ENCODE measurements at regions not wholly inside any gene's neighbourhood (a gene's known extent, or its start where the extent isn't known, plus 50 kb on each side); places are given as distances from the start of the nearest gene placed in this dataset.

GRCh38 chr12:4014858-4015224 is 141.6 kb upstream of the PARP11 start:
- Histone ChIP-seq H3K9me3 (no peaks in the 10 kb centered on the region), H3K27ac (peak overlapping the region; percentile 82 to 86 (median 84)), H3K4me1 (peaks cover 85% of the 10 kb centered on the region), H3K27me3 (no peaks in the 10 kb centered on the region), H3K4me3 (no peak overlapping the region), H3K36me3 (replicated peaks in 1 of 2; ENCODE audit: insufficient read depth in 1 of 2, low read depth in 2 of 2) (no peaks in the 10 kb centered on the region)
- intact Hi-C loops (cut with DNase I): no loop called here
- WGBS, 2 donors: 30 to 42% methylated on average over 5 to 6 of the region's 6 CpGs
- DNase-seq (no peak), ATAC-seq (no peak)
- TF ChIP-seq POLR2A (IDR thresholded peaks at IDR 0.05): no peak
- TF ChIP-seq CTCF (IDR thresholded peaks at IDR 0.05): no peak

- Histone ChIP-seq H3K27me3 (no peaks in the 10 kb centered on the region), H3K36me3 (replicated peaks in 1 of 2; ENCODE audit: insufficient read depth in 1 of 2, low read depth in 2 of 2) (no peaks in the 10 kb centered on the region), H3K4me3 (no peak overlapping the region), H3K4me1 (peaks cover 89% of the 10 kb centered on the region), H3K27ac (peak overlapping the region; percentile 82 to 86 (median 84)), H3K9me3 (no peaks in the 10 kb centered on the region)
- no peak for DNase-seq
- no peak for ATAC-seq
- intact Hi-C loops (cut with DNase I): no loop called here
- 42 to 47% methylated on average over 2 of the region's 2 CpGs for WGBS, 2 donors
- TF ChIP-seq CTCF (IDR thresholded peaks at IDR 0.05) (no peak), POLR2A (IDR thresholded peaks at IDR 0.05) (no peak)
These were observed 141.2 kb upstream of the PARP11 start for GRCh38 chr12:4014444-4014843.

GRCh38 chr12:4012977-4013968 is 140.1 kb upstream of the PARP11 start:
- peak; percentile 15 for ATAC-seq
- WGBS, 2 donors: 17 to 18% methylated on average over 5 of the region's 5 CpGs
- Histone ChIP-seq H3K27ac (peak overlapping the region; percentile 82 to 86 (median 84)), H3K4me3 (no peak overlapping the region), H3K4me1 (peaks cover 98% of the 10 kb centered on the region), H3K27me3 (no peaks in the 10 kb centered on the region), H3K36me3 (replicated peaks in 1 of 2; ENCODE audit: insufficient read depth in 1 of 2, low read depth in 2 of 2) (no peaks in the 10 kb centered on the region), H3K9me3 (no peaks in the 10 kb centered on the region)
- intact Hi-C loops (cut with DNase I): no loop called here
- TF ChIP-seq CTCF (IDR thresholded peaks at IDR 0.05): no peak
- TF ChIP-seq POLR2A (IDR thresholded peaks at IDR 0.05): peak in 2 of 3 donors; percentile 20 to 54
- peak; percentile 38 to 69 (median 59) for DNase-seq

- DNase-seq: no peak
- Histone ChIP-seq H3K27ac (peak overlapping the region; percentile 62 to 86 (median 84)), H3K27me3 (no peaks in the 10 kb centered on the region), H3K9me3 (no peaks in the 10 kb centered on the region), H3K36me3 (replicated peaks in 1 of 2; ENCODE audit: insufficient read depth in 1 of 2, low read depth in 2 of 2) (no peaks in the 10 kb centered on the region), H3K4me3 (no peak overlapping the region), H3K4me1 (peaks cover 86% of the 10 kb centered on the region)
- intact Hi-C loops (cut with DNase I): no loop called here
- no peak for ATAC-seq
- TF ChIP-seq CTCF (IDR thresholded peaks at IDR 0.05) (no peak), POLR2A (IDR thresholded peaks at IDR 0.05) (no peak)
These were observed 138.9 kb upstream of the PARP11 start for GRCh38 chr12:4012073-4012472.
